Ishikawa (cell line): ENCODE measurements at regions not wholly inside any gene's neighbourhood (a gene's known extent, or its start where the extent isn't known, plus 50 kb on each side); places are given as distances from the start of the nearest gene placed in this dataset.

Experiments
- FOXM1 ChIP-seq: IDR thresholded peaks from 2 replicates; pipeline ENCODE4 v1.6.1; 2012; ENCODE audit warnings: low read depth, borderline replicate concordance
- RAD21 ChIP-seq: IDR thresholded peaks from 2 replicates; pipeline ENCODE4 v1.6.1; 2012; ENCODE audit warnings: low read depth
- REST ChIP-seq: IDR thresholded peaks from 2 replicates; pipeline ENCODE4 v1.6.1; 2012; ENCODE audit warnings: low read depth, mild to moderate bottlenecking
- TCF12 ChIP-seq: IDR thresholded peaks from 2 replicates; pipeline ENCODE4 v1.6.1; 2012; ENCODE audit warnings: low read depth
- YY1 ChIP-seq: IDR thresholded peaks from 2 replicates; pipeline ENCODE4 v1.6.1; 2012; ENCODE audit warnings: low read depth
- ZBTB7A ChIP-seq: IDR thresholded peaks from 2 replicates; pipeline ENCODE4 v1.6.1; 2012; ENCODE audit warnings: low read depth

GRCh38 chr14:71507681-71508080 lies 424.5 kb upstream of the RGS6 start:
- TF ChIP-seq TCF12 (no peak), REST (no peak), FOXM1 (no peak), RAD21 (no peak), ZBTB7A (no peak), YY1 (no peak)
